IMR-90 (cell line): ENCODE measurements at regions not wholly inside any gene's neighbourhood (a gene's known extent, or its start where the extent isn't known, plus 50 kb on each side); places are given as distances from the start of the nearest gene placed in this dataset.

Experiments
- CEBPB ChIP-seq: IDR thresholded peaks from 2 replicates; pipeline ENCODE4 v1.6.1; 2012; ENCODE audit warnings: low read depth, low read length, improper control_type of control experiment
- TF ChIP-seq, protein P1 (sequence below): conservative IDR thresholded peaks from 2 replicates; pipeline ENCODE4 v1.5.1; 2012; ENCODE audit warnings: mild to moderate bottlenecking, low read depth, low read length, improper control_type of control experiment

DNA sequence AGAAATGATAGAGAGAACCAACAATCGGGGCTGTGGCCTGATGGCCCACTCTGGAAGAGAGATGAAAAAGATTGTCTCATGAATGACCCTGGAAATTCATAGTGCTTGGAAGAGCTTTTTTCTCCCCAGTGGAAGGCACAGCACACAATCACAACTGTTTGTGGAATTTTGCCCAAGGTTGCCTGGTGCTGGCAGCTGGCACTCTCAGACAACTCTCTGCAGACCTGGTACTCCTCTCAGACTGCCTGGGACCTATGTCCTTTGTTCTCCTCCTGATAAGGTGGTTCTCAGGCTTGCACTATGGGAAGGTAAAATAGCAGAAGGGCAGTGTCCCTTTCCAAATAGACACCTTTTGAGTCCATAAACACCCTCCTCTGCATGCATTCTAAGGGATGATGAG lies 144.1 kb upstream of the SEL1L start:
- TF ChIP-seq, protein P1, sequence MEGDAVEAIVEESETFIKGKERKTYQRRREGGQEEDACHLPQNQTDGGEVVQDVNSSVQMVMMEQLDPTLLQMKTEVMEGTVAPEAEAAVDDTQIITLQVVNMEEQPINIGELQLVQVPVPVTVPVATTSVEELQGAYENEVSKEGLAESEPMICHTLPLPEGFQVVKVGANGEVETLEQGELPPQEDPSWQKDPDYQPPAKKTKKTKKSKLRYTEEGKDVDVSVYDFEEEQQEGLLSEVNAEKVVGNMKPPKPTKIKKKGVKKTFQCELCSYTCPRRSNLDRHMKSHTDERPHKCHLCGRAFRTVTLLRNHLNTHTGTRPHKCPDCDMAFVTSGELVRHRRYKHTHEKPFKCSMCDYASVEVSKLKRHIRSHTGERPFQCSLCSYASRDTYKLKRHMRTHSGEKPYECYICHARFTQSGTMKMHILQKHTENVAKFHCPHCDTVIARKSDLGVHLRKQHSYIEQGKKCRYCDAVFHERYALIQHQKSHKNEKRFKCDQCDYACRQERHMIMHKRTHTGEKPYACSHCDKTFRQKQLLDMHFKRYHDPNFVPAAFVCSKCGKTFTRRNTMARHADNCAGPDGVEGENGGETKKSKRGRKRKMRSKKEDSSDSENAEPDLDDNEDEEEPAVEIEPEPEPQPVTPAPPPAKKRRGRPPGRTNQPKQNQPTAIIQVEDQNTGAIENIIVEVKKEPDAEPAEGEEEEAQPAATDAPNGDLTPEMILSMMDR, result no peak
- TF ChIP-seq CEBPB, result no peak
